Colonic mucosa (tissue), 4 donors: ENCODE measurements at regions not wholly inside any gene's neighbourhood (a gene's known extent, or its start where the extent isn't known, plus 50 kb on each side); places are given as distances from the start of the nearest gene placed in this dataset.

Source experiments
- DNase-seq: peaks from one replicate; pipeline ENCODE4 v3.0.0-alpha.2; 2020
- H3K27ac ChIP-seq: fragments of 200-600 bp; one replicate; pipeline ENCODE4 v1.8.0; 2021
- H3K27me3 ChIP-seq: fragments of 200-600 bp; one replicate; pipeline ENCODE4 v1.8.0; 2021
- H3K36me3 ChIP-seq: fragments of 200-600 bp; one replicate; pipeline ENCODE4 v1.8.0; 2021
- H3K4me1 ChIP-seq: fragments of 200-600 bp; one replicate; pipeline ENCODE4 v1.8.0; 2021; ENCODE audit warnings: mild to moderate bottlenecking
- H3K4me3 ChIP-seq: fragments of 200-600 bp; one replicate; pipeline ENCODE4 v1.8.0; 2021
- H3K9ac ChIP-seq, 2 donors: one replicate each; pipeline ENCODE4 v1.7.0; 2013; ENCODE audit warnings: control low read depth in 2 of 2, low read depth in 2 of 2, low read length in 2 of 2
- H3K9me3 ChIP-seq: fragments of 200-600 bp; one replicate; pipeline ENCODE4 v1.8.0; 2021
- intact Hi-C: fragments of 100-400 bp; cut with DNase I; formaldehyde crosslinking; loops from one replicate; pipeline ENCODE4 v1.14.1; 2022
- TF ChIP-seq, protein P1 (sequence below): fragments of 200-600 bp; IDR thresholded peaks from one replicate; pipeline ENCODE4 v1.8.0; 2022; ENCODE audit warnings: antibody characterized with exemption, mild to moderate bottlenecking
- donor health status: healthy.
- donor health status: DM: no; HTN: no; CAD: no.
- donor health status: DM: no; HTN: no; CAD: no.

GRCh38 chr2:204356151-204356641 is 189.1 kb upstream of the PARD3B start:
- Histone ChIP-seq H3K9ac (no peak overlapping the region), H3K4me1 (no peaks in the 10 kb centered on the region), H3K4me3 (no peak overlapping the region), H3K27ac (no peak overlapping the region), H3K36me3 (no peaks in the 10 kb centered on the region), H3K27me3 (no peaks in the 10 kb centered on the region), H3K9me3 (no peaks in the 10 kb centered on the region)
- TF ChIP-seq, protein P1, sequence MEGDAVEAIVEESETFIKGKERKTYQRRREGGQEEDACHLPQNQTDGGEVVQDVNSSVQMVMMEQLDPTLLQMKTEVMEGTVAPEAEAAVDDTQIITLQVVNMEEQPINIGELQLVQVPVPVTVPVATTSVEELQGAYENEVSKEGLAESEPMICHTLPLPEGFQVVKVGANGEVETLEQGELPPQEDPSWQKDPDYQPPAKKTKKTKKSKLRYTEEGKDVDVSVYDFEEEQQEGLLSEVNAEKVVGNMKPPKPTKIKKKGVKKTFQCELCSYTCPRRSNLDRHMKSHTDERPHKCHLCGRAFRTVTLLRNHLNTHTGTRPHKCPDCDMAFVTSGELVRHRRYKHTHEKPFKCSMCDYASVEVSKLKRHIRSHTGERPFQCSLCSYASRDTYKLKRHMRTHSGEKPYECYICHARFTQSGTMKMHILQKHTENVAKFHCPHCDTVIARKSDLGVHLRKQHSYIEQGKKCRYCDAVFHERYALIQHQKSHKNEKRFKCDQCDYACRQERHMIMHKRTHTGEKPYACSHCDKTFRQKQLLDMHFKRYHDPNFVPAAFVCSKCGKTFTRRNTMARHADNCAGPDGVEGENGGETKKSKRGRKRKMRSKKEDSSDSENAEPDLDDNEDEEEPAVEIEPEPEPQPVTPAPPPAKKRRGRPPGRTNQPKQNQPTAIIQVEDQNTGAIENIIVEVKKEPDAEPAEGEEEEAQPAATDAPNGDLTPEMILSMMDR, result no peak
- intact Hi-C loops, result no loop called here
- no peak for DNase-seq

GRCh38 chr2:204357286-204357685 is 188.0 kb upstream of the PARD3B start:
- Histone ChIP-seq H3K27me3 (no peaks in the 10 kb centered on the region), H3K27ac (no peak overlapping the region), H3K4me1 (no peaks in the 10 kb centered on the region), H3K9me3 (no peaks in the 10 kb centered on the region), H3K4me3 (no peak overlapping the region), H3K36me3 (no peaks in the 10 kb centered on the region), H3K9ac (no peak overlapping the region)
- no peak for DNase-seq
- TF ChIP-seq, protein P1, result no peak
- intact Hi-C loops, result no loop called here

- no peaks in the 10 kb centered on the region for H3K4me1 ChIP-seq
- no peak overlapping the region for H3K9ac ChIP-seq
- DNase-seq, result no peak
- intact Hi-C loops, result no loop called here
- H3K36me3 ChIP-seq, result no peaks in the 10 kb centered on the region
- H3K4me3 ChIP-seq, result no peak overlapping the region
- H3K27ac ChIP-seq, result no peak overlapping the region
- H3K27me3 ChIP-seq, result no peaks in the 10 kb centered on the region
- H3K9me3 ChIP-seq, result no peaks in the 10 kb centered on the region
- TF ChIP-seq, protein P1, result no peak
Observed at GRCh38 chr2:204359076-204359475, 186.2 kb upstream of the PARD3B start.

GRCh38 chr2:204360218-204361007 is 184.9 kb upstream of the PARD3B start:
- TF ChIP-seq, protein P1, result no peak
- H3K36me3 ChIP-seq, result no peaks in the 10 kb centered on the region
- H3K4me1 ChIP-seq, result no peaks in the 10 kb centered on the region
- H3K9ac ChIP-seq, result no peak overlapping the region
- DNase-seq, result no peak
- H3K27me3 ChIP-seq, result no peaks in the 10 kb centered on the region
- H3K9me3 ChIP-seq, result no peaks in the 10 kb centered on the region
- H3K4me3 ChIP-seq, result no peak overlapping the region
- no peak overlapping the region for H3K27ac ChIP-seq
- intact Hi-C loops, result no loop called here

GRCh38 chr2:204361738-204362137 is 183.5 kb upstream of the PARD3B start:
- no peak for DNase-seq
- TF ChIP-seq, protein P1, result no peak
- intact Hi-C loops, result no loop called here
- Histone ChIP-seq H3K9ac (no peak overlapping the region), H3K9me3 (no peaks in the 10 kb centered on the region), H3K27ac (no peak overlapping the region), H3K4me1 (no peaks in the 10 kb centered on the region), H3K27me3 (no peaks in the 10 kb centered on the region), H3K36me3 (no peaks in the 10 kb centered on the region), H3K4me3 (no peak overlapping the region)
